Brain microvascular endothelial cell (primary cell): ENCODE measurements at regions not wholly inside any gene's neighbourhood (a gene's known extent, or its start where the extent isn't known, plus 50 kb on each side); places are given as distances from the start of the nearest gene placed in this dataset.
A peak's percentile ranks its signal among the peaks of the same experiment; 100 is the strongest.

Experiments
- DNase-seq: peaks from one replicate; pipeline ENCODE4 v3.0.0-alpha.2; 2020
- H3K27ac ChIP-seq: fragments of 250-450 bp; sonication (Bioruptor Pico); 2 replicates; pipeline ENCODE4 v1.5.1; 2020; ENCODE audit warnings: mild to moderate bottlenecking, moderate library complexity
- H3K27me3 ChIP-seq: fragments of 250-450 bp; sonication (Bioruptor Pico); replicated peaks from 2 replicates; pipeline ENCODE4 v1.5.1; 2020; ENCODE audit warnings: mild to moderate bottlenecking
- H3K36me3 ChIP-seq: fragments of 250-450 bp; sonication (Bioruptor Pico); replicated peaks from 2 replicates; pipeline ENCODE4 v1.5.1; 2020; ENCODE audit warnings: mild to moderate bottlenecking
- H3K4me3 ChIP-seq: 2 replicates; pipeline ENCODE4 v1.5.1; 2011; ENCODE audit warnings: low read depth, mild to moderate bottlenecking, control low read depth, low read length, moderate library complexity
- in situ Hi-C: cut with HindIII; loops from 2 replicates; pipeline ENCODE4 v1.10.0; 2017; ENCODE audit warnings: low sequenced_read_pairs, low pct_ligation_motif_present
- TF ChIP-seq, protein P1 (sequence below): IDR thresholded peaks from 2 replicates; pipeline ENCODE4 v1.5.1; 2011; ENCODE audit warnings: low read depth, mild to moderate bottlenecking, moderate library complexity, low read length, control low read depth, inconsistent platforms; ENCODE audit errors: missing control alignments

DNA sequence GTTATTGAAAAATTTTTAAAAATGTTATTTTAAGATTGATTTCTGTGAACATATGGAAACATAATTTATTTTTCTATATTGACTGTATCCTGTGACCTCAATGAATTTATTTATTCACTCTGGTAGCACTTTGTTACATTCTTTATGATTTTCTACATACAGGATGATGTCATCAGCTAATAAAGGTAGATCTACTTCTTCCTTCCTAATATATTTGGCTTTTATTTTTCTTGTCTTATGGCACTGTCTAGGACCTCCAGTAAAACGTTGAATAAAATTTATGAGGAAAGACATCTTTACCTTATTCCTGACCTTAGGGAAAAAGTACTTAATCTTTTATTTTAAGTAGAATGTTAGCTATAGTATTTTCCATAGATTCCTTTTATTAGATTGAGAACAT is 78.8 kb upstream of the MAF start:
- TF ChIP-seq, protein P1, sequence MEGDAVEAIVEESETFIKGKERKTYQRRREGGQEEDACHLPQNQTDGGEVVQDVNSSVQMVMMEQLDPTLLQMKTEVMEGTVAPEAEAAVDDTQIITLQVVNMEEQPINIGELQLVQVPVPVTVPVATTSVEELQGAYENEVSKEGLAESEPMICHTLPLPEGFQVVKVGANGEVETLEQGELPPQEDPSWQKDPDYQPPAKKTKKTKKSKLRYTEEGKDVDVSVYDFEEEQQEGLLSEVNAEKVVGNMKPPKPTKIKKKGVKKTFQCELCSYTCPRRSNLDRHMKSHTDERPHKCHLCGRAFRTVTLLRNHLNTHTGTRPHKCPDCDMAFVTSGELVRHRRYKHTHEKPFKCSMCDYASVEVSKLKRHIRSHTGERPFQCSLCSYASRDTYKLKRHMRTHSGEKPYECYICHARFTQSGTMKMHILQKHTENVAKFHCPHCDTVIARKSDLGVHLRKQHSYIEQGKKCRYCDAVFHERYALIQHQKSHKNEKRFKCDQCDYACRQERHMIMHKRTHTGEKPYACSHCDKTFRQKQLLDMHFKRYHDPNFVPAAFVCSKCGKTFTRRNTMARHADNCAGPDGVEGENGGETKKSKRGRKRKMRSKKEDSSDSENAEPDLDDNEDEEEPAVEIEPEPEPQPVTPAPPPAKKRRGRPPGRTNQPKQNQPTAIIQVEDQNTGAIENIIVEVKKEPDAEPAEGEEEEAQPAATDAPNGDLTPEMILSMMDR, result no peak
- no peak for DNase-seq
- no peak overlapping the region for H3K27ac ChIP-seq
- H3K4me3 ChIP-seq, result no peak overlapping the region
- no peaks in the 10 kb centered on the region for H3K36me3 ChIP-seq
- H3K27me3 ChIP-seq, result no peaks in the 10 kb centered on the region
- in situ Hi-C loops, result no loop called here

- Histone ChIP-seq H3K4me3 (no peak overlapping the region), H3K36me3 (no peaks in the 10 kb centered on the region), H3K27me3 (no peaks in the 10 kb centered on the region), H3K27ac (no peak overlapping the region)
- in situ Hi-C loops, result no loop called here
- TF ChIP-seq, protein P1, result no peak
- DNase-seq, result peak; percentile 14
Observed at GRCh38 chr16:79677799-79678530, 77.4 kb upstream of the MAF start.

DNA sequence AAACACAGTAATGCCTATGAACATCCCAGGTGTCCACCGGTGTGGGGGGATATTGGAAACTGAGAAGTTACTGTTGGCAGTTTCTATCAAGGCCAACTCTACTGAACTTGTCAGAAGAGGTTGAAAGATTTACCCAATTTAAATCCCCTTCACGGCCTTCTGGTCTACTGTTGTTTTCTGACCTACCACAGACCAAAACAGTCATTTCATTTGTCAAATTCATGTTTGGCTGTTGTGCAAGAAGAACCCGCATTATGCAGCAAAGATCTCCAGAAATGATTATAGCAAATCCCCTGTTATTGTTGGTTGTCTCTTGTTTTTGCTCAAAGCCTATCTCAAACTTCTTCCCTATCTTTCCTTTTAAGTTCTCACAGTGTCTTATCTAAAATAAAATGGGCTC is 73.1 kb upstream of the MAF start:
- Histone ChIP-seq H3K4me3 (no peak overlapping the region), H3K27ac (no peak overlapping the region), H3K27me3 (no peaks in the 10 kb centered on the region), H3K36me3 (no peaks in the 10 kb centered on the region)
- TF ChIP-seq, protein P1, result no peak
- in situ Hi-C loops, result no loop called here
- DNase-seq, result no peak

GRCh38 chr16:79672524-79672923 is 72.0 kb upstream of the MAF start:
- Histone ChIP-seq H3K27me3 (no peaks in the 10 kb centered on the region), H3K36me3 (no peaks in the 10 kb centered on the region), H3K27ac (no peak overlapping the region), H3K4me3 (no peak overlapping the region)
- no peak for DNase-seq
- TF ChIP-seq, protein P1, result no peak
- in situ Hi-C loops, result no loop called here

GRCh38 chr16:79668502-79668901 is 68.0 kb upstream of the MAF start:
- Histone ChIP-seq H3K27me3 (no peaks in the 10 kb centered on the region), H3K4me3 (no peak overlapping the region), H3K27ac (no peak overlapping the region), H3K36me3 (no peaks in the 10 kb centered on the region)
- no peak for DNase-seq
- in situ Hi-C loops, result no loop called here
- TF ChIP-seq, protein P1, result no peak

- Histone ChIP-seq H3K27ac (no peak overlapping the region), H3K36me3 (no peaks in the 10 kb centered on the region), H3K4me3 (no peak overlapping the region), H3K27me3 (no peaks in the 10 kb centered on the region)
- in situ Hi-C loops, result no loop called here
- no peak for DNase-seq
- TF ChIP-seq, protein P1, result no peak
Observed at GRCh38 chr16:79665970-79666369, 65.4 kb upstream of the MAF start.
